NCI-H187 (cell line): ENCODE measurements at regions not wholly inside any gene's neighbourhood (a gene's known extent, or its start where the extent isn't known, plus 50 kb on each side); places are given as distances from the start of the nearest gene placed in this dataset.

Source experiments
- DNase-seq, 2 experiments: peaks; one replicate each; lab custom pipeline; 2025; lab: John Stamatoyannopoulos, UW

DNA sequence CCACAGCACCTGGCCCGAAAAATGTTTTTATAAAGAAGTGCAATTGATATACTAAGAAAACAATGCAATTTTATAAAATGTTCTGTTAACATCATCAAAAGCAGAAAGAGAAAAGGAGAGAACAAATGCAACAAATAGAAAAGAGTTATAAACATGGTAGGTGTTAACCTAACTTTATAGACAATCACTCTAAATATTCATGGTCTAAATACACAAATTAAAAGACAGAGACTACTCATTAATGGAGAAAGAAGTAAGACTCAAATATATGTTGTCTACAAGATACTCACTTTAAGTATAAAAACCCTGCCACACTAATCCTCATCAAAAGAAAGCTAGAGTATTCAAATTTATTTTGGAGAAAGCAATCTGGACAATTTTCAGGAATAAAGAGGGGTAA, 425.3 kb upstream of the ANKRD30A start:
- DNase-seq, result no peak

DNA sequence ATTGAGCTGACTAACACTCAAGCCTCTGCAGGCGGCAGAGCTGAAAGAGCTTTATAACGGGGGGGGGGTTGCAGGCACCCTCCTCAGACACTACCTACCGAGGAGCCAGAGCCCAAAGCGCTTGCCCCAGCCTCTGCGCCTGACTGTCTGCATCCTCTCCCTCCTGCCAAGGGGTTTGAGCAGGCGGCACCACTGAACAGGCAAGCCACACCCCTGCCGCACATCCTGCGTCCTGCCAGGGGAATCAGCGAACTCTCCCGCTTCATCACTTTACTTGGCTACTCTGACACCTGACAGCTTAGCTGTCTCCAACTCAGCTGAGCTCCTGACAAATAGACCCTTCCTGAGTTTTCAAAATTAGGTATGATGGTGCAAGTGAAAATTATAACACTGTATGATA, 432.6 kb upstream of the ANKRD30A start:
- no peak for DNase-seq

DNA sequence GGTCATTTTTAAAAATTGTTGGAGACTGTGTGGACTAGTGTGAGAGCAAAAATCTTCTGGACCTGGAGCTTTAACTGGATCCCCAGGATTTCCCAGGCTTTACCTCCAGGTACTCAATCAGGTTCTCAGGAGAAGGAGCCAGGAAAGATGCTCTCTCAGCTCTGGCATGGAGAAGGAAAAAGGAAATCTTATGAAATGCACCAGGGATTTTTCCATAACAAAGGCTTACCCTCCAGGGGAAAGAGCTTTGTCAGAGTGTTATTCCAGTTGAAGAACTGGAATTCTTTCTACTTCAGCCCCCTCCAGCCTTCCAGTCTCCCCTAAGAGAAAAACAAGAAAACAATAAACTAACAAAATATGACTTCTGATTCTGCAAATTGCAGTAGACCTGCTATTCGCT, 436.7 kb upstream of the ANKRD30A start:
- DNase-seq, result no peak

DNA sequence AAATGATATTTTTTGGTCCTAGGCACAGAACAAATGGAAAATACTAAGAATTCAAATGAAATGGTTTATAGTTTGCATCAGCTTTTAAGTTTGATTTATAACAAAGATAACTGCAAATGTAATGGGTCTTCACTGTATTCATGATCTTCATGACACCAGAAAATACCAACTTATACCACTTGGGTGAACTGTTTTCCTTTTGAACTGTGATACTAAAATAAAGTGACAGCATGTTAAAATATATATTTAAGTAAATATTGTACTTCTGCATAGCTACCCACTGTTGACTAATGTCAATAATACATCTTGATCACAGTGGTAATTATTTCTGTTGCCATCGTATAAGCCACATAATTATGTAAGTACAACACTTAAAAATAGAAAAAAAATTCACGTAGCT, 442.0 kb upstream of the ANKRD30A start:
- DNase-seq, result no peak

DNA sequence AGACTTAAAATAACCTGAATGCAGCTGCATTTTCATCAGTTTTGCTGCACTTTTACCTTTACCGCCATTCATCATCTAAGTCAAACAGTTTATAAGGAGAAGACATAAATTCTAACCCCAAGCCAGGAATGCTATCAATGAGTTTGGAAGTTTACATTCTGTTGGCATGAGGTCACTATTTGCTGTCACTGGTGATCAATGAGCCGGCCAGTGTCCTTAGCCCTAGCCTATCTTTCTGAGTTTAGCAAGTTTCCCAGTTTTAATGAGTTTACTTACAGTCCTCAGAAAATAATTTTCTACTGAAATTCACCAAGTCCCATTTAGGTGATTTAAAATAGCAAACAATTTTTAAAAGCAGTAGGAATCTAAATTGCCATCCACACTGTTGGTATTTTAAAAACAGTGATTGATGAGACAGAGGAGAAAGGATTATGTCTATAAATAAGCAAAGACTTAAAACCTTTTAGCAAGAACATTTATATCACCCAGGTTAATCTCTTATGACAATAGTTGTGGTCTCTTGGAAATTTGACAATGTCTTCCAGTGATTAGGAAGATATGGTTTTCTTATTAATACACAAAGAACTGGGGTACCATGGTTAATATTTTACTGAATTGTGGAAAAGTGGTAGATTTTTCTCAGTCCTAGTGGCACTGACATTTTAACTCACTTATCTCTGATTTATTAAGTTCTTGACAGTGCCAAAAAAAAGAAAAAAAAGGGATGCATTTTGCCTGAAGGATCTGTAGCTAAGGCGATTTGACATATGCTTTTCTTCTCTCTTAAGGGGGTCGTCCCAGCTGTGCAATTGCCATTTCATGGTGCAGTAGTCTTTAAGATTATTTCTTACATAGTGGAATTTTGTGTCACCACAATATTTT, 443.4 kb upstream of the ANKRD30A start:
- no peak for DNase-seq

DNA sequence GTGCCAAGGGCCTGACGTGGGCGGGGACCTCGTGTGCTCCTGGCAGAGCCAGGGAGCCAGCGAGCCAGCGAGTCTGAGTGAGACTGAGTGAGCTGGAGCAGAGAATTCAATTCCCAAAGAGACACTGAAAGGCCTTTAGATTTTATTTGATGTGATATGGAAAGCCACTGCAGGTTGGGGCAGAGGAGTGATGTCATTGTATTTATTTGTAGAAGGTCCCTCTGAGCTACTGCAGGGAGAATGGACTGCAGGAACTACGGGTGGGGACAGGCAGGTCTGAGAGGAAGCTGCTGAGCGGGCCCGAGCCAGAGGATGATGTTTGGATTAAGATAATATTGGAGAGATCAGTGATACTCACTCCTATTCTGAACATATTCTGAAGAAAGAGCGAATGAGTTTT, 445.8 kb upstream of the ANKRD30A start:
- DNase-seq, result no peak

DNA sequence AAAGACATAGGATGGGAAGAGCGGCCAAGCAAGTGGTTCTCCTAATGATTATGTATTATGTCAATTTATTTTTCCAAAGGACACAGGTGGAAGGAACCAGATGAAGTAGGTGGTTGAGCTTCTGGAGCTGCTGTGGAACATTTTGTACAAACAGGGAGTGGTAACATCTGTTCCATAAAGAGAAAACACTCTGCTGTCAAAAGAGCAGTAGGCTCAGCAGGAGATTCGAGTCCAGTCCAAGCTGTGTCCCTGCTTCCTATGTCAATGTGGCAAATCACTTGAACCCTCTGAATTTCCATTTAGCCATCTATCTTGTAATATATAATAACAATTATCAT, 448.0 kb upstream of the ANKRD30A start:
- no peak for DNase-seq

DNA sequence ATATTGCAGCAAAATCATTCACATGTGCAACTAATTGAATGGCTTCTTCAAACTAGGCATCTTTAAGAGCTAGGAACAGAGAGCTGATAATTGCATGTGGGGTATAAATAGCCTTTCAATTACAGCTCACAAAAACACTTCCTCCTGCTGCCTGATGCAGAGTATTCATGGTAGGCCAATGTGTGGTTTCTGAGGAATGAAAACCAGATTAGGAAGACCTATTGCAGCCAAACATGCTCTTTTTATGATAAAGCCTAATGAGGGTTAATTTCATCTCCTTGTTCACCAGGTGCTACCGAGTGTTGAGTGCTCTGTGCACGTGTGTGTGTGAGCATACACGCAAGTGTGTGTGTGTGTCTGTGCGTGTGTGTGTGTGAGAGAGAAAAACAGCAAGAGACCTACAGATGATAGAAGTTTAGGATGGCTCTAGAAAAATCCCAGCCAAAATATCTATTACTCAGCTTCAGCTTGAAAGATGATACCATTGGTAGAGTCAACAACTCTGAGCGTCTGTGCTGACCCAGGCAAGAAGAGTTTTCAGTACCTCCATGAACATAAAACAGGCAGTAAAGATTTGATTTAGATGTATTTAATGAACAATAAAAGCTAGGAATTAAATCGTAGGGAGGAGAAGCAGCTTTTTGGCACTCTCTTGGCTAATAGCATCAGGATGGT, 448.5 kb upstream of the ANKRD30A start:
- no peak for DNase-seq

DNA sequence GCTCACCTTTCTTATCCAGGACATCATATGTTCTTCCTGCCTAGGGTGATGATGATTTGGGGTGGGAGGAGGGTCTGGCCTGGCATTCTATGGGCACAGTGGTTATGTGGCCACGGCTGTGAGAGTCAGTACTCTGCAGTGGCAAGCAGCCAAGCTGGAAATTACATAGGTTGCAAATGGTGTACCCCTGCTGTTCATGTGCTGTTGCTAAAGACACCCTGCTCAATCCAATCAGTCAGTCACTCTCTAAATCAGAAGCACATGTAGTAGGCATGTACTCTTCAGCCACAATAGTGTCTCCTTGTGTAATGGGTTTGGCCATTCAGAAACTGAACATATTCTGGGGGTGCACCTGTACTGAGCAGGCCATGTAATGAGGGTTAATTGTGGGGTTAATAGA, 449.1 kb upstream of the ANKRD30A start:
- DNase-seq, result no peak

DNA sequence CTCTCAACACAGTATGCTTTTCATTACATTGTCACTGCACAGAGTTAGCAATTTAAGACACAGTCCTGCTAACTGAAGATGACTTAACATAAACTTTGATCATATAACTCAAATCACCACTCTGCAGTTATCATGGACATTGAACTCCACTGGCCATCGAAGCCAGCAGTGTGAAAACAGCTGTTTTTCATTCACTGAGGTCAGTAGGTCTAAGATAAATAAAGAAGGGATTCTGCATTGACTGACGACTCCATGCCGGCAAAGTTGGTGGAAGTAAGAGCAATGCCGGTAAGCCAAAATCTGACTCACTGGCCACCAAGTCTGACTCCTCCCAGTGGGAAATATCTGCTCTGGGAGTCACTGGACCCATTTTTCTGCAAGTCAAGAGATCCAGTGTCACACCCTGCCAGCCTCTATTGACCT, 449.9 kb upstream of the ANKRD30A start:
- no peak for DNase-seq

DNA sequence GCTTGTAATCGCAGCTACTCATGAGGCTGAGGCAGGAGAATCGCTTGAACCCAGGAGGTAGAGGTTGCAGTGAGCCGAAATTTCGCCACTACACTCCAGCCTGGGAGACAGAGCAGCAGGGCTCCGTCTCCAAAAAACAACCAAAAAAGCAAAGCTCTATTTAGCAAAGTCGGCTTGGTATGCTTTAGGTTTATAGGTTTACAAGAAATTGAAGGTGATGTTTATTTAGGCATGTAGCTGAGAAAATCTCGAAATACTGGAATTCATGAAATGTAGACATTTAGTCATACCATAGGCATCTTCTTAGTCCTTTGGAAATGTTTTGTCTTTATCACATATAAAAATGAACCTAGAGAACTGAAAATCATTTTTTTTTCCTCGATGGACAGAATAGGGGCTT, 453.8 kb upstream of the ANKRD30A start:
- DNase-seq, result no peak

DNA sequence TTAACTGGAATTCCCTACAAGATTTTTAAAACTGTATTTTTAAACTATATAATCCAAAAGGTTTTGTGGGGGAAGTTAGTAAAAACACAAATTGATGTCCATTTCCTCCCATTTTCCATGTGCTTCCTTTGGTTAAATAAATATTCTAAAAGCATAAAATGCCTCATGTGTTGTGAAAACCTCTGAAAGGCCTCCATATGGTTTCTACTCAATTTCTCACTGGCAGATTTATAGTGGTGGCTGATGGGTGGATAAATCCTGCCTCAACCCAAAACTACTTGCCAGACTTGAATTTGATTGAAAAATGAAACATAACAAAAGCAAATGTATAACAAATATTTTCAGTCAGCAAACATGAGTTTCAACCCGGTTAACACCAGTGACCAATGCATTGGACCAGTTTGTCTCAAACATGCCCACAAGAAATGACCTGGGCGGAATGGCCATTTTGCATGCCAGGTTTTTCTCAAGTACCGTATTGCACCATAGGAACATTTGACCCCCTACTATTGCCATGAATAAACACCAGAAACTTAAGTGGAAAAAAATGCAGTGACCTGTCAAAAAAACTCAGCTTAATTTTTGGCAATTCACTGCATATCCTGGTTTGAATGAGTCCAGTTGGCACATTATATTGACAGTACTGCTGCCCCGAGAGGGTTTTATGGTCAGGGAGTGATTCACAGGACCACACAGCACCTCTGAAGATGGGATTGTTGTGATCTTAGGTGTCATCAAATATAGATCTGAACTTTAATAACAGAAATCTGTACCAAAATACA, 454.6 kb upstream of the ANKRD30A start:
- DNase-seq, result no peak

DNA sequence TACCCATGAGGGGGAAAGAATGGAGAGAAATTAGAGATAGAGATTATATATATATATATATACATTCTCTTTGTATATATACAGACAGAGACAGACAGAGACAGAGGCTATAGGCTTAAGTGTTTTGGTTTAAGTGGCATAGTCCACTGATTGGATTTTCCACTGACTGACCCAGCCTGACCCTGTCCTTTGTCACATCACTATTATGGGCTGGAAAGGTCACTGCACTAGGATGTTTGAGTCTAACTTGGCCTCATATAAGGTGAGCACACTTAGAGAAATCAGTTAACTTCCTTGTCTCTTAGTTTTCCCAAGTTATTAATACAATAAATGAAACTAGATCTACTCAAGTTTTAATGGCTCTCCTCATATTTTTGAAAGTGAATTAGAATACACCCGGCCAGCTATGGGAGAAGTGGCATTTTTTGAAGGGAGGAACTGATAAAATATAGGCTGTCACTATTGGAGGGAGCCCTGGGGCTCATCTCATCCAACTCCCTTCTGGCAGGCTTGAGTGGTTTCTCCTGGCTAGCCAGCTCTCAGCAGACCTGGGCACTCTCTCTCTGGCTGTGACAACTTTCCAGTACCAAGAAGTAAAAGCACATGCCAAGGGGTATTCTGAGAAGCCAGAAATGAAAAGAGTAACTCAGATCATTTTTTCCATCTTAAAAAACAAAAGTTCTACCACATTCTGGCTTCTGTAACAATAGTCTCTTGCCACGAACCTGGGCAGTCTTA, 455.6 kb upstream of the ANKRD30A start:
- no peak for DNase-seq

DNA sequence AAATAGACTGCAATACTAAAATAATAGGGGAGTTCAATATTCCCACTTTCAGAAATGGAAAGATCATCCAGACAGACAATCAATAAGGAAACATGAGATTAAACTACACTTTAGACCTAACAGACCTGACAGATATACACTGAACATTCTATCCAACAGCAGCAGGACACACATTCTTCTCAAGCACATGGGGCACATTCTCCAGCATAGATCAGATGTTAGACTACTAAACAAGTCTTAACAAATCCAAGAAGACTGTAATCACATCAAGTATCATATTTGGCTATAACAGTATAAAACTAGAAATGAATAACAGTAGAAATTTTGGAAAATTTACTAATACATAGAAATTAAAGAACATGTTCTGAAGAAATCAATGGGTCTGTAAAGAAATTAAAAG, 458.9 kb upstream of the ANKRD30A start:
- DNase-seq, result no peak

DNA sequence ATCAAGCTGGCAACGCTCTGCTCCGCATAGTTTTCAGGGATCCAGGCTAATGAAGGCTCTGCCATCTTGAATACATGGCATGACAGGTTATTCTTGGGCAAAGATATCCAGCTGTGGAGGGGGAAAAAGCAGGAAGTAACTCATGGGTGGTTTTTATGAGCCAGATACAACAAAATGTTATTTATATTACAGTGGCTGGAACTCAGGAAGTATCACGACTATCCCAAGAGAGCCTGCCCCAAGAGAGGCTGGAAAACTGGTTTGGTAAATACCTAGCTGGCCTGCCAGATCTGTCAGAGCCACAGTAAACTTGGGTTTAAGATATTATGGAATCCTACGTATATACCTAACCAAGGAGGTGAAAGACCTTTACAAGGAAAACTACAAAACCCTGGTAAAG, 462.8 kb upstream of the ANKRD30A start:
- no peak for DNase-seq

DNA sequence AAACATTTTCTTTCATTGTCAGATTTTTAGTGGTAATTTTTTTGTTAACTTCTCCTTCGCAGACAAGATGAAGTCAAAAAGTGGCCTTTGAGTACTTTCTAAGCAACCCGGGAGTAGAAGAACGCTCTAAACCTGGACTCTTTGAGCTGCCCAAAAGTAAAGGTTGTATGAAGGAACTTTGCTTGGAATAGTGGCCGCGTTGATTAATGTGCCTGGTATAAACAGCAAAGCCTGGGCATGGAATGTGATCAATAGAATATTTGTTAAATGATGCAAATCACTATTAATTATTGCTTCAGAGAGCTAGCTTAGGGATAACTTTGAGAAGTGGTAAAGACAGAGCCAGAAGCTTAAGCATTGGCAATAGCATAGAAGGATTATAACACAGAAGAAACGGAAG, 475.1 kb upstream of the ANKRD30A start:
- no peak for DNase-seq

DNA sequence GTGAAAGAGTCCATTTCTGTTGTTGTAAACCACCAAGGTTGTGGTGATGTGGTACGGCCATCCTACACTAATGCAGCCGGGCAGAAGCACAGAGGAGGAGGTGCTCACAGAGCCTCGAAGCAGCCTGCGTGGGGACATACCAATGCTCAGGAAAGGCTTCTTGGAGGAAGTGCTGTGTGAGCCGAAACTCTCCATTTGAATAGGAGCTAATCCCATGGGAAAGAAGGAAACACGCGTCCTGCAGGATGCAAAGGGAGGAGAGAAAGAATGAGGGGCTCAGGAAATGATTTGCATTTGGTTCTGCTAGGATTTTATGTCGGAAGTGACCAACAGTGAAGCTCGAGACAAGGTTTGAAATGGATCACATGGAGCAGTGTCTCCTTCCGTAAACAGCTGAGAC, 477.9 kb upstream of the ANKRD30A start:
- no peak for DNase-seq

DNA sequence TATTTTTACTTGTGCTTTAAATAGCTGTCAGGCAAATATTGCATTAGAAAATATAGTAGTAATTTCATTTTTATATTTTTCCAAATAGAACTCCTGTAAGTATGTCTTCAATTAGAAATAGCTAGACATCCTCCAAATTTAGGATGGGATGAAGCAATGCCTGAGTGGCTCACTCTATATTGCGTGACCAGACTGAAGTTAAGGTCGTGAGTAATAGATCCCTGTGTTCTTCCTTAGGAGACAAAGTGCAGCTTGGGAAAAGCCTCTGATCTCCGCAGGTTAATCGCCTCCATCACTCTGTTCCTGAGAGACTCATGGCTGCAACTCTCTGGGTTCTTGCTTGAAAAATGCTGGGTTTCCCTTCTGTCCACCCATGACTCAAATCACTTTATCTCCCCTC, 484.8 kb upstream of the ANKRD30A start:
- DNase-seq, result no peak

DNA sequence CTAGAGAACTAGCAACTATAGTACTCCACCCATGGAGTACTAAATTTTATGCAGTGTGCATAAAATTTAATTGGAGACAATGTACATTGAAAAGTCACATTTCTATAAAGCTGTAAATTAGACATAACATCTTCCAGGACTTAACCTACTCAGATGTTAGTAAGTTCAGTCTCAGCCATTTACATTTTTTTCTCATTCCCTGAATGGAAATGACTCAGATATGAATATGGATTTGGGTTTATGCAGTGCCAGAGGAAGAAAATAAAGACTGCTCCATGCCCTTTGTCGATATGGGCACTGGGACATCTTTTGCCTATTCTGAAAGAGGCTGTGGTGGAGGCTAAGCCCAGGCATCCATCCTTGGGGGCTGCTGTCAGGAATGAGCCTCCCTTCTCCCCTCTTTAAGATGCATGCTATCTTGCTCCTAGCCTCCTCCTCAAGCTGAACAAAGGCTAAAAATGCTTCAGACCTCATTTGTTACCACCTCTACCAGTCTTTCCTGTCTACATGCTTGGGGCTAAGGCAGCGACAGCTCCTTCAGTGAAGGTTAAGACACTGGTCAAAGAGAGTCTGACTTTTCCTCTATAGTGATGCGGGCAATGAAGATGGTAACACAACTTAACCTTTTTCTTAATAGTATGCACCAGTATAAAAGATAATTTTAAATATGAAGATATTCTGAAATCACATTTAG, 486.8 kb upstream of the ANKRD30A start:
- no peak for DNase-seq

DNA sequence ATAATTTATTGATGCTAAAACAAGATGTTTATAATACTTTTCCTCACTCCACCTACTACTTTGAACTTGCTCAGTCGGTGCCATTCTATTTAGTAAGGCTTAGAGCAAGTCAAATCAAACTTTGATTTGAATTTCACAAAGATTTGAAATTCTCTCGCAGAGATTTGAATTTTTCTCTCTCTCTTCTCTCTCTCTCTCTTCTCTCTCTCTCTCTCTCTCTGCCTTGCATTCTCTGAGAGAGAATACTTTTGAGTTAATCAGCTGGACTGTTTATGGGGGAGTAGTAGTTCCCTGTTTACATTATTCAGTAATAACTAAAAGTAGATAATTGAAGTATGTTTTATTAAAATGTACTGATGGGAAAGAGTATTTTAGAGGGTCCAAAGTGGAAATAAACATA, 488.5 kb upstream of the ANKRD30A start:
- DNase-seq, result no peak

DNA sequence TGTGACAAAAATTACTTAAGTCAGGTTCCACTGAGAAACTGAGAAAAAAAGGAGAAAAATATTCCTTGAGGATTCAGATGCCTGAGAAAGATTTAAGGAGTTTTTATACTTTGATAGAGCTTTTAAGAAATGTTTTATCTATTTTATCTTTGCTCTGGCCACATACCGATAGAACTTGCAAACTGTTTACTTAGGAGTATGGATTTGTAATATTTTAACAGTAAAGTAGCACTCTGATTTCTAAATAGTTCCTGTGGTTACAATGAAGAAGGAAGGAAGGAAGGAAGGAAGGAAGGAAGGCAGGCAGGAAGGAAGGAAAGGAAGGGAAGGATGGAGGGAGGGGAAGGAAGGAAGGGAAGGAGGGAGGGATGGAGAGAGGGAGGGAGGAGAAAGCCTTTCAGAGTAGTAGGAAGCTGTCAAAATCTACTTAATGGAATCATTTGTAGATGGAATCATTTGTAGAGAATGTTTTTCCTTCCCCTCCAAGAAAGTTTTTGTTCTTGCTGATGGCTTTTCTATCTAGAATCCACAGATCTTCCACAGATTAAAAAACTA, 489.0 kb upstream of the ANKRD30A start:
- DNase-seq, result no peak
